GM10266 (cell line): ENCODE measurements at regions not wholly inside any gene's neighbourhood (a gene's known extent, or its start where the extent isn't known, plus 50 kb on each side); places are given as distances from the start of the nearest gene placed in this dataset.

ENCODE experiments used
- DNase-seq: peaks from one replicate; pipeline ENCODE4 v3.0.0; 2012; ENCODE audit errors: extremely low spot score
- TF ChIP-seq, protein P1 (sequence below): IDR thresholded peaks from 2 replicates; pipeline ENCODE4 v1.5.1; 2012; ENCODE audit warnings: mild to moderate bottlenecking, low read depth; ENCODE audit not compliant: control insufficient read depth, insufficient read depth; ENCODE audit errors: missing control alignments

DNA sequence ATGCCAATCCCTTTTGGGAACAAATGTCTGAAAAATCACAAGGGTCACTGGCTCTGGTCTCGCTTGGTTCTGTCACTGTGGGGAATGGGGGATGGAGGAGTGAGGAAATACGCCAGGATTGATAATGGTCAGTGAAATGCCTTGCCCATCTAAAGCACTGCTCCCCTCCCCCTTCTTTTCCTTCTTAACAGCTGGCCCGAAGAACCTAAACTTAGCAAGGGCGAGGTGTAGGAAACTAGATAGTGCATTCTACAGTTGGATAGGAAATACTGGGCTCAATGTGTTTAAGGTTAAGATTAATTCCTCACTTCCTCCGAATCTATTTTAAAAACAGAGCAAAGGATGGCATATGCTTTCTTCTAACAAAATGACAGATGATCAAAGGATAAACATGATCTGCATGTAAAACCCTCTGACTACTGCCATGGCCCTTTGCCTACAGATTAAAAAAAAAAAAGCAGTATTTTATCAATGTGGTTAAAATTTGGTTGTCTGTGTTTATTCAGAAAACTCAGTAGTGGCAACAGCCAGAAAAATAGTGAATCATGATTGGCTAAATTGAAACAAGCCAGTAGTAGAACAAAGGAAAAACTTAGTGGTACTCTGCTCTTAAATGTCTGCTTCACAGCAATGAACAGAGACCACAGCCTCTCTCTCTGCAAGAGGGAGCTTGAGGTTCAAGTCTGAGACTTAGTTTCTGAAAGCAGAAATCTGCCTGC lies 86.1 kb upstream of the VAV3 start:
- DNase-seq, result no peak
- TF ChIP-seq, protein P1, sequence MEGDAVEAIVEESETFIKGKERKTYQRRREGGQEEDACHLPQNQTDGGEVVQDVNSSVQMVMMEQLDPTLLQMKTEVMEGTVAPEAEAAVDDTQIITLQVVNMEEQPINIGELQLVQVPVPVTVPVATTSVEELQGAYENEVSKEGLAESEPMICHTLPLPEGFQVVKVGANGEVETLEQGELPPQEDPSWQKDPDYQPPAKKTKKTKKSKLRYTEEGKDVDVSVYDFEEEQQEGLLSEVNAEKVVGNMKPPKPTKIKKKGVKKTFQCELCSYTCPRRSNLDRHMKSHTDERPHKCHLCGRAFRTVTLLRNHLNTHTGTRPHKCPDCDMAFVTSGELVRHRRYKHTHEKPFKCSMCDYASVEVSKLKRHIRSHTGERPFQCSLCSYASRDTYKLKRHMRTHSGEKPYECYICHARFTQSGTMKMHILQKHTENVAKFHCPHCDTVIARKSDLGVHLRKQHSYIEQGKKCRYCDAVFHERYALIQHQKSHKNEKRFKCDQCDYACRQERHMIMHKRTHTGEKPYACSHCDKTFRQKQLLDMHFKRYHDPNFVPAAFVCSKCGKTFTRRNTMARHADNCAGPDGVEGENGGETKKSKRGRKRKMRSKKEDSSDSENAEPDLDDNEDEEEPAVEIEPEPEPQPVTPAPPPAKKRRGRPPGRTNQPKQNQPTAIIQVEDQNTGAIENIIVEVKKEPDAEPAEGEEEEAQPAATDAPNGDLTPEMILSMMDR, result no peak

DNA sequence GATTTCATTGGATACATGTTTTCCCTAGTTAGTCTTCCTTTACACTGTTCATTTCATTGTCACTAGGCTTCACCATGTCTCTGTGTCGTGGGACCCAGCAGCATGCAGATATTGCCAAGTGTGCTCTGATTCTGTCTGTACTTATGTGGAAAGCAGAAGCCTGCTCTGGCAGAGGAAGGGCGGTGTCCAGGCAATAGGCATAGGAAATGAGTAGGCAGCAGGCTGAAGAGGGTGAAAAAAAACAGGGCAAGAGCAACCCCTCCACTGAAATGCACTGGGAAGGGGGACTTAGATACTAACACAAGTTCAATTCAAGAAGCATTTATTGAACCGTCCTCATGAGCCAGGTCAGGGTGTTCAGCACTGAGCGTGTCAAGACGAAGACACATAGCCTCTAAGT lies 85.2 kb upstream of the VAV3 start:
- no peak for DNase-seq
- TF ChIP-seq, protein P1, result no peak

DNA sequence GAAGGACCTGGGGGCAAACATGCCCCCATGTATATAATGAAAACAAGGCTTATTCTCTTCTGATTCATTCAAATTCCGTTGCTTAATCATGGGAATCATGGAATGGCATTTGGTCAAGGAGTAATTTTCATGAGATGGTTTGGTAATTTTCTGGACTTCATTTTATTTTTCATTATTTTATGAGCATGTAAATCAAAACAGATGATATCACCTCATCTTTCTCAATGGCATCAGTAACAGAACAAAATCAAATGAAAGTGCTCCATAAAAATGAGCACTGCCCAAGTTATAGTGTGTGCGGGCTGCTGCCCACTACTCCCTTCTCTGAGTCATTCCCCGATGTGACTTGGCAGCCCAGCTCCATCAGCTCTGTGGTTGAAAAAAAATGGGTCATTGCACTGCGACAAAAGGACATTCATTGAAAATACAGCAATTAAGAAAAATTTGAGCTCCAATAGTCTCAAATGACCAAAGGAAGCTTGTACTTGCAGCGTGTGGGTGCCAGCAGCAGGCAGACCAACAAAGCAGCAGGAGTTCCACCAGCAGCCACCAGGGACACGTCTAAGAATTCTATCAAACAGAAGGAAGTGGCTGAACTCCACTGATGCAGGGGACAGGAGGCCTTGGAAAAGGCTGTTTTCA lies 84.3 kb upstream of the VAV3 start:
- TF ChIP-seq, protein P1, result no peak
- DNase-seq, result no peak

DNA sequence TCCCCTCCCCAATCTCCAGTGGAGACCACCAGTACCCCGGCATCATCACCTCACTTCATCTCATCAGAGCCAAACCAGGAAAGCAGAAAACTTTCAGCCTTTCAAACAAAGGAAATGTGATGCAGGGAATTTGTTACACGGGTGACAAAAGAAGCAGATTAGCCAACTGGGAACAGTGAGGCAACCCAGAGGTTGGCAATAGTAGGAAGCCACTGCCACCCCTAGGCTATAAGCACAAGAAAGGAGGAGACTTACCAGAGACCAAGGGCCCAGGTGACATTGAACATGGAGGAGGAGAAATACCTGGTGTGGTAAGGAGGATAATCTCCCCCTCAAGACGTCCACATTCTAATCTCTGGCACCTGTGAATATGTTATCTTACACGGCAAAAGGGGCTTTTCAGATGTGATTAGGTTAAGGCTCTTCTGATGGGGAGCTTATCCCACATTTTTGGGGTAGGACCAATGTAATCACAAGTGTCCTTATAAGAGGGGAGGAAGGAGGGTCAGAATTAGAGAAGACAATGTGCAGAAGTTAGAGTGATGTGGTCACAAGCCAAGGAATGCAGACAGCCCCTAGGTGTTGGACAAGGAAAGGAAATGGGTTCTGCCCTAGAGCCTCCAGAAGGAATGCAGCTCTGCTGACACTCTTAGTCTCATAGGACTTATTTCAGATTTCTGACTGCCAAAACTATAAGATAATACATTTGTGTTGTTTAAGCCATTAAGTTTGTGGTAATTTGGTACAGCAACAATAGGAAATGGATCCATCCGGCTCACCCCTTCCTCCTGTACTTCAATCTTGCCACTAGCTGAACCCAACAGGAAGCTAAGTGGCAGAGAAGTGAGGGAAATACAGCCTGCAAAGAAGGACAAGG lies 83.6 kb upstream of the VAV3 start:
- TF ChIP-seq, protein P1, result no peak
- DNase-seq, result no peak

DNA sequence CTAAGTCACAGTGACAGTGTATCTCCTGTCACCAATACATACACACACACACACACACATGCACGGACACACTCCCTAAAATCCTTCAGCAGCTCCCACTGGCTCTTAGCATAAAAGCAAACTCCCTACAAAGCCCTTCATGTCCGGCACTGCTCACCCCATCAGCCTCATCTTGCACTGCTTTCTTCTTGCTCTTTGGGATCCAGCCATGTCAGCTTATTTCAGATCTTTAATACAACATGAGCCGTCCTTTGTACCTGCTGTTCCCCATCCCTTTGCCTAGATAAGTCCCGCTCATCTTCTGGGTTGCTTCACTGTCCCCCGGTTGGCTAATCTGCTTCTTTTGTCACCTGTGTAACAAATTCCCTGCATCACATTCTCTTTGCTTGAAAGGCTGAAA lies 82.1 kb upstream of the VAV3 start:
- no peak for DNase-seq
- TF ChIP-seq, protein P1, result no peak

DNA sequence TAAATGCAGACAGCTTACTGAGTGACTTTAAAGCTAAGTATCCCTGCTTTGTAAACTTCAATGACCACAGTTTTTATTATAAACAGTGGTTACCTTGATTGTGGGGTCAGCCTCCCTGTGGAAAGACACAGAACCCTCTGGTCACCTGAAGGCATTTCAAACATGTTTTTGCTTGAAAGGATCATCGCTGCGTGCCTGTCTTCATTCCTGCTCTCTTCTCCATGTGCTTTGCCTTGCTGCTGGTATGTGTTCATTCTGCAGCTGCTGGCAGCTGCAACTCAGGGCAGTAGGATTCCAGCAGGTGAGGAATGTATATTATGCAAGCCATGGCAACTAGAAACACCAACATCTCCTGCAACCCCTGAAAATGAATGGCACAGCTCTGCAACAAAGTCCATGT lies 81.0 kb upstream of the VAV3 start:
- TF ChIP-seq, protein P1, result no peak
- no peak for DNase-seq
